Cardiac muscle cell (in vitro differentiated cells and primary cell): ENCODE measurements at regions not wholly inside any gene's neighbourhood (a gene's known extent, or its start where the extent isn't known, plus 50 kb on each side); places are given as distances from the start of the nearest gene placed in this dataset.

ENCODE experiments used
- DNase-seq, 2 donors: peaks; one replicate each; pipeline versions ENCODE4 v3.0.0 to v3.0.0-alpha.2; 2010 to 2017; ENCODE audit warnings: low read depth in 1 of 2, low spot score in 1 of 2
- H3K27ac ChIP-seq: fragments of 200-600 bp; sonication (generic); 2 replicates; pipeline ENCODE4 v1.5.1; 2016
- H3K27me3 ChIP-seq: fragments of 200-600 bp; sonication (generic); 2 replicates; pipeline ENCODE4 v1.6.0; 2016; ENCODE audit warnings: control low read depth
- H3K36me3 ChIP-seq: fragments of 200-600 bp; sonication (generic); 2 replicates; pipeline ENCODE4 v1.5.1; 2016; ENCODE audit warnings: control low read depth
- H3K4me1 ChIP-seq: fragments of 200-600 bp; sonication (generic); 2 replicates; pipeline ENCODE4 v1.8.1; 2017; ENCODE audit warnings: low read depth, mild to moderate bottlenecking, mixed run types
- H3K4me3 ChIP-seq: fragments of 200-600 bp; sonication (generic); 2 replicates; pipeline ENCODE4 v1.5.1; 2016; ENCODE audit warnings: mild to moderate bottlenecking
- H3K9me3 ChIP-seq: fragments of 200-600 bp; sonication (generic); 2 replicates; pipeline ENCODE4 v1.5.1; 2017; ENCODE audit warnings: low read depth, mild to moderate bottlenecking, control low read depth
- CTCF ChIP-seq: IDR thresholded peaks from 2 replicates; pipeline ENCODE4 v1.5.1; 2012; ENCODE audit warnings: low read depth, mild to moderate bottlenecking, low read length

DNA sequence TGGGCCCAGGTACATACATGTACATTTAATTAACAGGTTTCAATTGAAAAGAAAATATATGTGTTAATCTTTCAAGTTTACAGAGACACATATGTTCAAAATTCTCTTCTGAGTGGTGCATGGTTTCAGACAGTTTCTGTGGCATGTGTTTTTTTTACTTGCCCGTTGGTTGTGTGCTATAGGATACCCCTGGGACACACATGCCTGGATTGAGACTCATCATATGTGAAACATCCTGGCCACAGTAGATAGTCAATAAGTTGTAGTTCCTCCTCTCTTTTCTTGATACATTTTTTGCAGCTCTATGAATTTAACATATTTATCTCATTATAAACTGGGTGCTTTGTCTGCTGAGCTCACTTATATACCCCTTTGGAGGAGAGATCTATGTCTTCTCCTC lies 207.8 kb upstream of the CTBP2 start:
- DNase-seq = no peak
- no peak for TF ChIP-seq CTCF
- H3K4me3 ChIP-seq = no peak overlapping the region
- no peaks in the 10 kb centered on the region for H3K27me3 ChIP-seq
- H3K9me3 ChIP-seq = no peaks in the 10 kb centered on the region
- no peaks in the 10 kb centered on the region for H3K4me1 ChIP-seq
- H3K36me3 ChIP-seq = no peaks in the 10 kb centered on the region
- H3K27ac ChIP-seq = no peak overlapping the region

GRCh38 chr10:125363791-125364190 lies 203.4 kb upstream of the CTBP2 start:
- Histone ChIP-seq H3K4me1 (no peaks in the 10 kb centered on the region), H3K4me3 (no peak overlapping the region), H3K9me3 (no peaks in the 10 kb centered on the region), H3K27me3 (no peaks in the 10 kb centered on the region), H3K27ac (no peak overlapping the region), H3K36me3 (no peaks in the 10 kb centered on the region)
- DNase-seq = no peak
- no peak for TF ChIP-seq CTCF

GRCh38 chr10:125362950-125363349 lies 202.6 kb upstream of the CTBP2 start:
- no peaks in the 10 kb centered on the region for H3K4me1 ChIP-seq
- H3K27me3 ChIP-seq = no peaks in the 10 kb centered on the region
- no peak for TF ChIP-seq CTCF
- H3K36me3 ChIP-seq = no peaks in the 10 kb centered on the region
- no peak overlapping the region for H3K4me3 ChIP-seq
- no peak for DNase-seq
- no peaks in the 10 kb centered on the region for H3K9me3 ChIP-seq
- no peak overlapping the region for H3K27ac ChIP-seq

GRCh38 chr10:125359401-125359800 lies 199.0 kb upstream of the CTBP2 start:
- Histone ChIP-seq H3K27ac (no peak overlapping the region), H3K4me1 (no peaks in the 10 kb centered on the region), H3K27me3 (no peaks in the 10 kb centered on the region), H3K9me3 (no peaks in the 10 kb centered on the region), H3K36me3 (no peaks in the 10 kb centered on the region), H3K4me3 (no peak overlapping the region)
- no peak for DNase-seq
- TF ChIP-seq CTCF = no peak

GRCh38 chr10:125355657-125356056 lies 195.3 kb upstream of the CTBP2 start:
- Histone ChIP-seq H3K36me3 (no peaks in the 10 kb centered on the region), H3K4me1 (no peaks in the 10 kb centered on the region), H3K9me3 (no peaks in the 10 kb centered on the region), H3K27ac (no peak overlapping the region), H3K4me3 (no peak overlapping the region), H3K27me3 (no peaks in the 10 kb centered on the region)
- no peak for TF ChIP-seq CTCF
- DNase-seq = no peak

GRCh38 chr10:125350519-125350918 lies 190.2 kb upstream of the CTBP2 start:
- TF ChIP-seq CTCF = no peak
- H3K27ac ChIP-seq = no peak overlapping the region
- H3K4me1 ChIP-seq = no peaks in the 10 kb centered on the region
- H3K9me3 ChIP-seq = no peaks in the 10 kb centered on the region
- no peak overlapping the region for H3K4me3 ChIP-seq
- no peak for DNase-seq
- H3K27me3 ChIP-seq = no peaks in the 10 kb centered on the region
- H3K36me3 ChIP-seq = no peaks in the 10 kb centered on the region
